ENCODE measurements at regions not wholly inside any gene's neighbourhood (a gene's known extent, or its start where the extent isn't known, plus 50 kb on each side); places are given as distances from the start of the nearest gene placed in this dataset.

DNA sequence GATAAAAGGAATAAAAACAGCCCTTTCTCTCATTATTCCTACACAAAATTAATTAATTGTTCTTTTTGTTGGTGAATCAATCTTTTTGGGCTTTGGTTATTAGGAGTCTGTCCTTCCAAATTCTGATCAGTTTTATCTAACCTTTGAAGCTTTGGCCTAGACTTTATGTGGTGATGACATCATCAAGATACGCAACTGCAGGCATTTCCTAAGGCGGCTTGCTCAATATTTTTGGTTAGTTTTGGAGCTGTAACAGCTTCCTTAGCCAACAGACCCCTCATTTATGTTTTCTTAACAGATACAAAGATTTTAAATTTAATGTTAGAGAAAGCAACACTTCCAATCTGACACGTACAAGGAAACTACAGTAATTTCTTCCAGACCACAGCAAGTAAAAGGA, 87.8 kb upstream of the PDE3A start:
- no peak for FAIRE-seq

GRCh38 chr12:20282401-20282800, 85.9 kb upstream of the PDE3A start:
- no peaks in the 10 kb centered on the region for H3K27me3 ChIP-seq (ENCODE audit: control insufficient read depth, insufficient read depth, low read length)
- DNase-seq (ENCODE audit: low read depth): no peak

More for the DNA sequence above, 87.8 kb upstream of the PDE3A start:
- no peak overlapping the region for H3K4me3 ChIP-seq (ENCODE audit: low read depth, low read length)
- no peak for DNase-seq (ENCODE audit: low read depth)
- H3K36me3 ChIP-seq (ENCODE audit: control insufficient read depth, insufficient read depth, low read length): no peaks in the 10 kb centered on the region
- no peak for TF ChIP-seq CTCF (IDR thresholded peaks at IDR 0.05; ENCODE audit: insufficient read depth, low read length, severe bottlenecking)
- no peaks in the 10 kb centered on the region for H3K27me3 ChIP-seq (ENCODE audit: control insufficient read depth, insufficient read depth, low read length)

GRCh38 chr12:20283482-20283881, 84.9 kb upstream of the PDE3A start:
- no peaks in the 10 kb centered on the region for H3K27me3 ChIP-seq (ENCODE audit: control insufficient read depth, insufficient read depth, low read length)
- DNase-seq (ENCODE audit: low read depth) (no peak), FAIRE-seq (no peak)
- H3K36me3 ChIP-seq (ENCODE audit: control insufficient read depth, insufficient read depth, low read length): no peaks in the 10 kb centered on the region
- no peak for TF ChIP-seq CTCF (IDR thresholded peaks at IDR 0.05; ENCODE audit: insufficient read depth, low read length, severe bottlenecking)
- no peak overlapping the region for H3K4me3 ChIP-seq (ENCODE audit: low read depth, low read length)

More at GRCh38 chr12:20282401-20282800, 85.9 kb upstream of the PDE3A start:
- no peak for TF ChIP-seq CTCF (IDR thresholded peaks at IDR 0.05; ENCODE audit: insufficient read depth, low read length, severe bottlenecking)
- Histone ChIP-seq H3K4me3 (ENCODE audit: low read depth, low read length) (no peak overlapping the region), H3K36me3 (ENCODE audit: control insufficient read depth, insufficient read depth, low read length) (no peaks in the 10 kb centered on the region)
- no peak for FAIRE-seq

DNA sequence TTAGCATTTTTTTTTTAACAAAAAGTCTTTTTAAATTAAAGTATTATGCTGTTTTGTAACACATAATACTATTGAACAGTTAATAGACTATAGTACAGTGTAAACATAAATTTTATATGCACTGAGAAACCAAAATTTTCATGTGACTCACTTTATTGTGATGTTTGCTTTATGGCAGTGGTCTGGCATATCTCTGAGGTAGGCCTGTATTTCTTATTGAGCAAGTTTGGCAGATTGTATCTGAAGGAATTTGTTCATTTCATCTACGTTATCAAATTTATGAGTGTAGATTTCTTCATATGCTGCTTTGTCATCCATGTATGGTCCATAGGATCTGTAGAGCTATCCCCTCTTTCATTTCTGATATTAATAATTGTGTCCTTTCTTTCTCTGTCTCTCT, 78.8 kb upstream of the PDE3A start:
- Histone ChIP-seq H3K36me3 (ENCODE audit: control insufficient read depth, insufficient read depth, low read length) (no peaks in the 10 kb centered on the region), H3K27me3 (ENCODE audit: control insufficient read depth, insufficient read depth, low read length) (no peaks in the 10 kb centered on the region), H3K4me3 (ENCODE audit: low read depth, low read length) (no peak overlapping the region)
- no peak for DNase-seq (ENCODE audit: low read depth)
- TF ChIP-seq CTCF (IDR thresholded peaks at IDR 0.05; ENCODE audit: insufficient read depth, low read length, severe bottlenecking): no peak
- no peak for FAIRE-seq

GRCh38 chr12:20300457-20300856, 67.9 kb upstream of the PDE3A start:
- Histone ChIP-seq H3K36me3 (ENCODE audit: control insufficient read depth, insufficient read depth, low read length) (no peaks in the 10 kb centered on the region), H3K27me3 (ENCODE audit: control insufficient read depth, insufficient read depth, low read length) (no peaks in the 10 kb centered on the region), H3K4me3 (ENCODE audit: low read depth, low read length) (no peak overlapping the region)
- no peak for FAIRE-seq
- no peak for TF ChIP-seq CTCF (IDR thresholded peaks at IDR 0.05; ENCODE audit: insufficient read depth, low read length, severe bottlenecking)
- DNase-seq (ENCODE audit: low read depth): no peak

DNA sequence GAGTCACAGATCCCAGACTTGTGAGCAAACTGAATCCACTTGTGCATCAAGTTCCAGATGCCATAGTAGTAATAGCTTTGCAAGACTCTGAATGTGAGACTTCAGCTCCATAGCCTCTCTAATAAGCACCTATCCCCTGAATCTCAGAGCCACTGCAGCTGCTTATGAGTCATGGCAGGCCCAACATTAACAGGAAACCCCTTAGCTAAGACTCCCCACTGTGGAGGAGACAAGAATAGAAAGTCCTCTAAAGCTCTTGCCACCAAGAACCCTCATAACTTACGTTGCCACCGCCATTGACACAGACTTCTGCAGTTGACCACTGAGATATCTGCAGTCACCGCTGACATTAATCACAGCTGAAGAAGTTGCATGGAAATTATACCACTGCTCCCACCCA, 62.9 kb upstream of the PDE3A start:
- Histone ChIP-seq H3K27me3 (ENCODE audit: control insufficient read depth, insufficient read depth, low read length) (no peaks in the 10 kb centered on the region), H3K4me3 (ENCODE audit: low read depth, low read length) (no peak overlapping the region), H3K36me3 (ENCODE audit: control insufficient read depth, insufficient read depth, low read length) (no peaks in the 10 kb centered on the region)
- no peak for DNase-seq (ENCODE audit: low read depth)
- FAIRE-seq: no peak
- no peak for TF ChIP-seq CTCF (IDR thresholded peaks at IDR 0.05; ENCODE audit: insufficient read depth, low read length, severe bottlenecking)

All from bronchial epithelial cell (primary cell).